HepG2 (cell line): ENCODE measurements at regions not wholly inside any gene's neighbourhood (a gene's known extent, or its start where the extent isn't known, plus 50 kb on each side); places are given as distances from the start of the nearest gene placed in this dataset.
A peak's percentile ranks its signal among the peaks of the same experiment; 100 is the strongest.

ENCODE experiments used
- ATAC-seq: fragments of 200-7000 bp; cut with Tn5 transposase; 3 replicates; pipeline ENCODE4 v1.9.1; 2020; ENCODE audit warnings: mild to moderate bottlenecking, moderate library complexity
- BruUV-seq: library from RNA; stranded (reverse); fragments of 400-500 nt; replicated peaks from 2 replicates; lab custom pipeline; 2021; lab: Mats Ljungman, UMichigan
- CTCF ChIA-PET: fragments of 300-600 bp; formaldehyde crosslinking; extraction: SDS; loops from one replicate; lab custom pipeline; 2021; ENCODE audit warnings: low total read pairs, inconsistent platforms, low intra/inter-chr PET ratio; lab: Yijun Ruan, JAX
- POLR2A ChIA-PET: fragments of 350-600 bp; sonication (Branson Sonifier 250); formaldehyde crosslinking; loops from one replicate; lab custom pipeline; 2020; ENCODE audit warnings: antibody characterized with exemption, inconsistent platforms; lab: Yijun Ruan, JAX
- DNase-seq: peaks from one replicate; pipeline ENCODE4 v3.0.0-alpha.2; 2015; ENCODE audit warnings: low spot score
- FAIRE-seq: peaks from 3 replicates; lab custom pipeline; 2011; peaks lifted over from hg19 to GRCh38; lab: Jason Lieb, UNC
- H2AFZ ChIP-seq: one replicate; pipeline ENCODE4 v1.6.1; 2011; ENCODE audit warnings: low read length, inconsistent platforms
- H3K27ac ChIP-seq: fragments of 300-600 bp; 3 replicates; pipeline ENCODE4 v1.8.0; 2011; ENCODE audit warnings: mixed run types, mild to moderate bottlenecking, mixed read lengths, low read length, inconsistent platforms; ENCODE audit not compliant: insufficient read depth; ENCODE audit errors: extremely low read length
- H3K27me3 ChIP-seq, 2 experiments: fragments of 200-600 bp in 1 of 2; 2 replicates in 1 of 2; 3 replicates in 1 of 2; pipeline versions ENCODE4 v1.6.0 to v1.8.0; 2011; ENCODE audit warnings: low read length in 2 of 2, mild to moderate bottlenecking in 2 of 2, moderate library complexity in 2 of 2, inconsistent platforms in 1 of 2; ENCODE audit not compliant: insufficient read depth in 2 of 2, control insufficient read depth in 1 of 2
- H3K36me3 ChIP-seq, 2 experiments: fragments of 200-600 bp in 1 of 2; replicated peaks in 1 of 2; 2 replicates in 1 of 2; 3 replicates in 1 of 2; pipeline versions ENCODE4 v1.5.1 to v1.8.0; 2011; ENCODE audit warnings: low read length in 2 of 2, inconsistent platforms in 1 of 2; ENCODE audit not compliant: insufficient read depth in 2 of 2, control insufficient read depth in 1 of 2
- H3K4me1 ChIP-seq: 2 replicates; pipeline ENCODE4 v1.5.1; 2012; ENCODE audit warnings: low read length, inconsistent platforms; ENCODE audit not compliant: insufficient read depth
- H3K4me2 ChIP-seq: 2 replicates; pipeline ENCODE4 v1.6.0; 2011; ENCODE audit warnings: low read depth, low read length, inconsistent platforms
- H3K4me3 ChIP-seq, 3 experiments: fragments of 200-600 bp in 1 of 3; sonication (generic), shearing (Covaris generic) in 1 of 3; replicated peaks in 1 of 3; 2 replicates each; pipeline ENCODE4 v1.5.1; 2011 to 2016; ENCODE audit warnings: low read length in 3 of 3, inconsistent platforms in 2 of 3, low read depth in 2 of 3, mild to moderate bottlenecking in 2 of 3, control low read depth in 1 of 3, mixed read lengths in 1 of 3; ENCODE audit not compliant: insufficient read depth in 1 of 3
- H3K79me2 ChIP-seq: one replicate; pipeline ENCODE4 v1.6.1; 2011; ENCODE audit warnings: low read length, inconsistent platforms; ENCODE audit not compliant: insufficient read depth
- H3K9ac ChIP-seq: 2 replicates; pipeline ENCODE4 v1.6.0; 2011; ENCODE audit warnings: mild to moderate bottlenecking, low read depth, low read length, inconsistent platforms; ENCODE audit not compliant: insufficient read depth
- H3K9me3 ChIP-seq: 2 replicates; pipeline ENCODE4 v1.5.1; 2012; ENCODE audit warnings: mild to moderate bottlenecking, low read length
- H4K20me1 ChIP-seq: 2 replicates; pipeline ENCODE4 v1.6.0; 2011; ENCODE audit warnings: inconsistent platforms, mild to moderate bottlenecking, low read length, moderate library complexity; ENCODE audit not compliant: insufficient read depth
- FOXJ3 ChIP-seq: sonication (generic); formaldehyde crosslinking; IDR thresholded peaks from 2 replicates; pipeline ENCODE4 v1.4.0; 2020; ENCODE audit warnings: missing genetic modification reagents, mild to moderate bottlenecking, borderline replicate concordance
- GMEB1 ChIP-seq: sonication (generic); formaldehyde crosslinking; IDR thresholded peaks from 2 replicates; pipeline ENCODE4 v1.5.1; 2020; ENCODE audit warnings: missing genetic modification reagents, mild to moderate bottlenecking, borderline replicate concordance
- HNF4A ChIP-seq: sonication (generic); formaldehyde crosslinking; IDR thresholded peaks from 2 replicates; pipeline ENCODE4 v1.4.0; 2020; ENCODE audit warnings: missing genetic modification reagents
- KDM3A ChIP-seq: IDR thresholded peaks from 2 replicates; pipeline ENCODE4 v1.6.1; 2018; ENCODE audit warnings: low read depth, missing compliant biosample characterization
- MXI1 ChIP-seq: IDR thresholded peaks from 3 replicates; pipeline ENCODE4 v1.6.1; 2012; ENCODE audit warnings: low read depth, low read length, inconsistent platforms, borderline replicate concordance
- POLR2AphosphoS2 ChIP-seq: IDR thresholded peaks from 2 replicates; pipeline ENCODE4 v1.6.1; 2011; ENCODE audit warnings: low read depth, low read length, improper control_type of control experiment
- SP140L ChIP-seq: sonication (generic); formaldehyde crosslinking; IDR thresholded peaks from 2 replicates; pipeline ENCODE4 v1.4.0; 2020; ENCODE audit warnings: missing genetic modification reagents, borderline replicate concordance
- SP5 ChIP-seq: IDR thresholded peaks from 2 replicates; pipeline ENCODE4 v1.6.1; 2016; ENCODE audit warnings: low read depth, borderline replicate concordance
- TEF ChIP-seq: sonication (generic); formaldehyde crosslinking; IDR thresholded peaks from 2 replicates; pipeline ENCODE4 v1.5.0; 2020; ENCODE audit warnings: missing genetic modification reagents
- TFDP1 ChIP-seq: IDR thresholded peaks from 2 replicates; pipeline ENCODE4 v1.6.1; 2016; ENCODE audit warnings: missing compliant biosample characterization, missing genetic modification reagents, borderline replicate concordance
- ZC3H13 ChIP-seq: sonication (generic); formaldehyde crosslinking; IDR thresholded peaks from 2 replicates; pipeline ENCODE4 v1.8.1; 2023; ENCODE audit warnings: mild to moderate bottlenecking, missing genetic modification reagents, moderate library complexity
- ZMAT5 ChIP-seq: sonication (generic); formaldehyde crosslinking; IDR thresholded peaks from 2 replicates; pipeline ENCODE4 v1.5.0; 2020; ENCODE audit warnings: mild to moderate bottlenecking, low read depth, missing genetic modification reagents, borderline replicate concordance
- ZNF263 ChIP-seq: sonication (generic); formaldehyde crosslinking; IDR thresholded peaks from 2 replicates; pipeline ENCODE4 v1.4.0; 2020; ENCODE audit warnings: missing genetic modification reagents
- ZNF703 ChIP-seq: sonication (generic); formaldehyde crosslinking; IDR thresholded peaks from 2 replicates; pipeline ENCODE4 v1.5.1; 2020; ENCODE audit warnings: missing genetic modification reagents, mild to moderate bottlenecking, moderate library complexity, borderline replicate concordance
- ZNF773 ChIP-seq: sonication (generic); formaldehyde crosslinking; IDR thresholded peaks from 2 replicates; pipeline ENCODE4 v1.4.0; 2020; ENCODE audit warnings: missing genetic modification reagents, borderline replicate concordance
- WGBS: methylation state at CpG from one replicate; pipeline ENCODE4 v1.1.6; 2017; ENCODE audit warnings: low lambda C conversion rate; 5-methylcytosine and 5-hydroxymethylcytosine counted together
- in situ Hi-C: cut with HindIII; loops from 2 replicates; pipeline ENCODE4 v1.10.0; 2017; ENCODE audit warnings: low pct_unique_long_range_greater_than_20kb; ENCODE audit not compliant: extremely low pct_ligation_motif_present
- intact Hi-C: fragments of 100-400 bp; cut with micrococcal nuclease; formaldehyde crosslinking; loops from one replicate; pipeline ENCODE4 v1.10.0; 2022; ENCODE audit not compliant: unreplicated experiment

GRCh38 chr16:9280069-9280466, 188.6 kb downstream of the HAPSTR1 start (continued):
- TF ChIP-seq ZC3H13 (CRISPR knock-in tag) = no peak
- TF ChIP-seq GMEB1 = no peak
- TF ChIP-seq POLR2AphosphoS2 = no peak
- no peak for TF ChIP-seq TFDP1
- TF ChIP-seq ZMAT5 (CRISPR knock-in tag) = no peak
- no peak for TF ChIP-seq FOXJ3
- no peak for TF ChIP-seq TEF
- TF ChIP-seq, all 625 proteins: peak for 0

GRCh38 chr16:9286930-9287329, 195.5 kb downstream of the HAPSTR1 start:
- 11% methylated on average over 3 of the region's 3 CpGs for WGBS
- Histone ChIP-seq H3K36me3 (no peaks in the 10 kb centered on the region), H3K79me2 (no peaks in the 10 kb centered on the region), H3K4me2 (no peak overlapping the region), H3K9ac (no peak overlapping the region)
- no TSS peak for BruUV-seq
- TF ChIP-seq ZNF263 (CRISPR knock-in tag) (peak; percentile 90), HNF4A (peak; percentile 45), ZNF703 (CRISPR knock-in tag) (no peak), KDM3A (no peak), SP5 (CRISPR knock-in tag) (no peak), SP140L (CRISPR knock-in tag) (no peak), ZNF773 (CRISPR knock-in tag) (no peak), MXI1 (no peak)
- TF ChIP-seq, all 625 proteins: peak for 2
- intact Hi-C loops (no loop called here), in situ Hi-C loops (no loop called here)
- Histone ChIP-seq H3K27me3 (no peaks in the 10 kb centered on the region; a peak in 1 of 5 replicates), H3K4me1 (peaks cover 6% of the 10 kb centered on the region), H3K9me3 (no peaks in the 10 kb centered on the region), H3K4me3 (no peak overlapping the region), H2AFZ (no peak overlapping the region), H3K27ac (no peak overlapping the region), H4K20me1 (no peaks in the 10 kb centered on the region)
- no peak for ATAC-seq
- FAIRE-seq = no peak
- POLR2A ChIA-PET = no interaction called here
- CTCF ChIA-PET = no interaction called here
- DNase-seq = no peak
